Stimulated activated CD8-positive, alpha-beta memory T cell treated with anti-CD3 and anti-CD28 coated beads, Interleukin-12 subunit alpha, Interleukin-12 subunit beta, amount 100 ng/mL, for 24 hours (primary cell): ENCODE measurements at regions not wholly inside any gene's neighbourhood (a gene's known extent, or its start where the extent isn't known, plus 50 kb on each side); places are given as distances from the start of the nearest gene placed in this dataset.
"Not testable (repeated sequence)": the region's sequence is repeated elsewhere in the genome, so short reads cannot be mapped to it uniquely, and the experiment has no call there.

Experiments used
- DNase-seq: peaks from one replicate; pipeline ENCODE4 v3.0.0-alpha.2; 2020; ENCODE audit errors: extremely low read depth

DNA sequence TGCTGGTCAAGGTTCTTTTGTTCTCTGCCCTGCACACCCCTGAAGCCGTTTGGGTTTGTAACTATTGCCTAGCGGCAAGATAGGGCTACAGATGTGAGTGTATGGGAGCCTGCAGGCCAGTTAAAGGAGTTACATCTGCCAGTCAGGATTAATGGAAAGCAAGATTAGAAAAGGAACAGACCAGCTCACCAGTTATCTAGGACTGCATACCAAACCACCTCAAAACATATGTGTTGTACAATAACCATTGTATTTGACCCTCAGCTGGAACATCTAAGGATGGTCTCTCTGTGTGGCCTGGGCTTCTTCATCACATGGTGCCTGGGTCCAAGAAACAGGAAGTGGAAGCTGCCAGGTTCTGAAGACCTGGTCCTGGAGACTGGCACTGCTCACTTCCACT is 52.5 kb upstream of the FBXO28 start:
- no peak for DNase-seq

DNA sequence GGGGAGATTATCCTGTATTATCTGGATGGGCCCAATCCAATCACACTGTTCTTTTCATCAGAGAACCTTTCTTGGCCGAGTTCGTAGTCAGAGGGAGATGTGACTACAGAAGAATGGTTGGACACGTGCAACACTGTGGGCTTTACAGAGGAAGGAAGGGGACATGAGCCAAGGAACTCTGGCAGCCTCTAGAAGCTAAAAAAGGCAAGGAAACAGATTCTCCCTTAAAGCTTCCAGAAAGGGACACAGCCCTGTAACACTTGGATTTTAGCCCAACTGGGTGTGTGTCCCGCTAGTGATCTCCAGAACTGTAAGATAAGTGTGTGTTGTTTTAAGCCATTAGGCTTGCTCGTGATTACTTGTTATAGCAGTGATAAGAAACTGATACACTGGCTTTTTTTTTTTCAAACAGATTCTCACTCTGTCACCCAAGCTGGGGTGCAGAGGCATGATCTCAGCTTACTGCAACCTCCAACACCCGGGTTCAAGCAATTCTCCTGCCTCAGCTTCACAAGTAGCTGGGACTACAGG is 53.9 kb upstream of the FBXO28 start:
- no peak for DNase-seq

DNA sequence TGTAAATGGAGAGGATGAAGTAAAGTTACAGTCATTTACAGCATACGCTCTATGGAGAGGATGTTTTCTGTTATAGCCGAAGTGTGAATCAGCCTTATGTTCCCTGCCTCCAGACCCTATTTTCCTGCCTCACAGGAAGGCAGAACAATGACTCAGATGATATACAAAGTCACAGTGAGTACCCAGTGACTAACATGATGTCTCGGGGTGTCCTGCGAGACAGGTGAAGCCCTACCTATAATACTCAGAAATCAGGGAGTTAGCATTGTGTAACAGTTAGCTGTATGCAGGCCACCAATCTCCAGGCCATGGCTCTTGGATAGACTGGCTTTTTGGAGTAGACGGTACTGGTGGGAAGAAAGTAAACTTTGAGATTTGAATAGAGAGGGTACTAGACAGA is 55.6 kb upstream of the FBXO28 start:
- DNase-seq: no peak

- no peak for DNase-seq
Measured at GRCh38 chr1:224057461-224058199, 56.3 kb upstream of the FBXO28 start.

DNA sequence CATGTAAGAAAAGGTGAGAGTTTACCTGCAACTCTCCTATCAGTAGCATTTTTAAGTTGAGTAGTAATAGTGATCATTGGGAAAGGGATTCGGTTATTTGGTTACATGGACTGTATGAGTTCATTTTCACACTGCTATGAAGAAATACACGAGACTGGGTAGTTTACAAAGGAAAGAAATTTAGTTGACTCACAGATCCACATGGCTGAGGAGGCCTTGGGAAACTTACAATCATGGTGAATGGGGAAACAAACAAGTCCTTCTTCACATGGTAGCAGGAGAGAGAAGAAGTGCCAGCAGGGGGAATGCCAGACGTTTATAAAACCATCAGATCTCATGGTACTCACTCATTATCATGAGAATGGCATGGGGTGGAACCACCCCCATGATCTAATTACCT is 59.3 kb upstream of the FBXO28 start:
- DNase-seq: no peak

GRCh38 chr1:224054012-224054411 is 59.9 kb upstream of the FBXO28 start:
- DNase-seq: no peak

- no peak for DNase-seq
Measured at GRCh38 chr1:224053456-224053855, 60.5 kb upstream of the FBXO28 start.

- DNase-seq: no peak
Measured at GRCh38 chr1:224052772-224053171, 61.1 kb upstream of the FBXO28 start.

- DNase-seq: not testable (repeated sequence)
Measured at GRCh38 chr1:224051782-224052181, 62.1 kb upstream of the FBXO28 start.

GRCh38 chr1:224051086-224051406 is 62.9 kb upstream of the FBXO28 start:
- DNase-seq: no peak

DNA sequence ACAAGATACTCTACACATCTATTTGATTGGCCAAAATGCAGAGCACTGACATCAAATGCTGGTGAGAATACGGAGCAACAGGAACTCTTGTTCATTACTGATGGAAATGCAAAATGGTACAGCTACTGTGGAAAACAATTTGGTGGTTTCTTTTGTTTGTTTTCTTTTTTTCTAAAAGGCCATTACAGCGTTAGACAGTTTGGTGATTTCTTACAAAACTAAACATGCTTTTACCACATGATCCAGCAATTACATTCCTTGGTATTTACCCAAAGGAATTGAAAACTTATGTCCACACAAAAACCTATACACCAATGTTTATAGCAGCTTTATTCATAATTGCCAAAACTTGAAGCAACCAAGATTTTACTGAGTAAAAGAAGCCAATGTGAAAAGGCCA is 66.4 kb upstream of the FBXO28 start:
- DNase-seq: no peak

- DNase-seq: no peak
Measured at GRCh38 chr1:224045556-224045955, 68.4 kb upstream of the FBXO28 start.

GRCh38 chr1:224044420-224044819 is 69.5 kb upstream of the FBXO28 start:
- no peak for DNase-seq

- DNase-seq: no peak
Measured at GRCh38 chr1:224042557-224043118, 71.3 kb upstream of the FBXO28 start.

- no peak for DNase-seq
Measured at GRCh38 chr1:224041032-224041431, 72.9 kb upstream of the FBXO28 start.

DNA sequence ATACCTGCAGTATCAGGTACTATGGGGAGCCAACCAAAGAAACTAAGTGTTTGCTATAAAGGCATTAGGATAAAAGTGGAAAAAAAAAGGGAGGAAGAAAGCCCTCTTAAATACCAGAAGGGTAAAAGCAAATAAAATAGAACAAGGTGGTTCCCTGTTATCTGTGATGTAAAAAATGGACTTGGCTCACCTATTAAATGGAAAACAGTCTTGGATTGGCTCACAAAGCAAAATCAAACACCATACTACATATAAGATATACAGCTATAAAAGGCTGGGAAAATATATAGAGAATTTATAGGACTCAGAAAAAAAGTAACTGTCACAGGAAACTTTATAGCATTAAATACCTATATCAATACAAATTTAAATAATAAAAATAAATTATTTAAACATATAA is 73.5 kb upstream of the FBXO28 start:
- not testable (repeated sequence) for DNase-seq

DNA sequence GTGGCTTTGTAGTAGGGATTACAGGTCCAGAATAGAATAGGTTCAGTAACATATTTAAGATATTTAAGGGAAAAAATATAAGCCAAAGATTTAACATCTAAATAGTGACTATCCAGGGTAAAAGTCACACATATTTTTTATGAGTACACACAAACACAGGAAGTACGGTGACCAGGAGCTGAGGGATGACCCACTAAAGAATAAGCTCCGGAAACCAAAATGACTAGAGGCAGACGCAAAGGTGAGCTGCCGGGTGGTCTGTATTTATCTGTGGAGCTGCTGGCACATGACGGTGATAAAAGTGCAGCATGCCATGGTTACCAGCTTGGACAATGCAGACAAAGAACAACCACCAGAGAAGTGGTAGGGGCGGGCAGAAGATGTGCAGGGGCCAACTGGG is 73.9 kb upstream of the FBXO28 start:
- DNase-seq: not testable (repeated sequence)

DNA sequence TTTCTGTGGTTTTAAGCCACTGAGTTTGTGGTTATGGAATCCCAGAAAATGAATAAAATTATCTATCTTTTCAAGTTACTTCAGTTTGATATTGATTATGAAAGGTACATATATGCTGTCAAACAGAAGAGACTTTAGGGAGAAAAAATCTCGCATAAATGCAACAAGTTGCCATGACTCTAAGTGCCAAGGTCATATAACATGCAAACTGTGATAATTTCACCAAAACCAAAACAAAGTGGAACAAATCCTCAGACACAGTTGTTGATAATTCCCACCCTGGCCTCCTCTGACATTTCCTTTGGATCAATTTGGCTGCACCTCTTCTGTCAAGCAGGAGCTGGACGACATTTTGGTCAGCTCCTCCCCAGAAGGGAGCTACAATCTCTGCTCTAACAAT is 75.1 kb upstream of the FBXO28 start:
- not testable (repeated sequence) for DNase-seq

GRCh38 chr1:224037362-224037761 is 76.5 kb upstream of the FBXO28 start:
- DNase-seq: not testable (repeated sequence)

DNA sequence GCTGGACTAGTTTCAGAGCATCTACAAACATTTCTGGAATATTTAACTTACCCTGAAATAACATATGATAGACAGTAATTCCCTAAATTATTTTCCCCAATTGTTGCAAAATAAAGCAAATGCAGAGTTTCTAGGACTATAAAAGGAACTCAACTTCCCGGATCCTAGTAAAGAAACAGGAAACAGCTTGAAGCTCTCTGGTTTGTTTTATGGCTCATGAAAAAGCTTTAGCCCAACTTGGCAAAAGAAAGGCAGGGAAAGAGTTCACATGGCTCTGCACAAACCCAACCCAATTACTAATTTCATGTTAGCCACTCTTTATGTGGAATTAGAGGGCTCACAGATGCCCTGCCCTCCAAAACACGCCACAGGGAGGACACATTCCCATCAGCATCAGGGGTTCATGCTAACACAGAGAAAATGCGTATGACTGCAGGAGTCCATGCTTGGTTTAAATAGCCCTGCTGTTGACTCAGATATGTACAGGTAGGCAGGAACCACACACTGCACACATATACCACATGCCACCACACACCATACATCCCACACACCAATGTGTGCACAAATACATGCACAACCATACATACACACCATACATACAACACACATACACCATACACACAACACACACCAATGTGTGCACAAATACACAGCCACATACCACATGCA is 81.2 kb upstream of the FBXO28 start:
- DNase-seq: not testable (repeated sequence)

- not testable (repeated sequence) for DNase-seq
Measured at GRCh38 chr1:224031986-224032385, 81.9 kb upstream of the FBXO28 start.

- DNase-seq: not testable (repeated sequence)
Measured at GRCh38 chr1:224030257-224030656, 83.7 kb upstream of the FBXO28 start.
